ENCODE measurements at regions not wholly inside any gene's neighbourhood (a gene's known extent, or its start where the extent isn't known, plus 50 kb on each side); places are given as distances from the start of the nearest gene placed in this dataset.

DNA sequence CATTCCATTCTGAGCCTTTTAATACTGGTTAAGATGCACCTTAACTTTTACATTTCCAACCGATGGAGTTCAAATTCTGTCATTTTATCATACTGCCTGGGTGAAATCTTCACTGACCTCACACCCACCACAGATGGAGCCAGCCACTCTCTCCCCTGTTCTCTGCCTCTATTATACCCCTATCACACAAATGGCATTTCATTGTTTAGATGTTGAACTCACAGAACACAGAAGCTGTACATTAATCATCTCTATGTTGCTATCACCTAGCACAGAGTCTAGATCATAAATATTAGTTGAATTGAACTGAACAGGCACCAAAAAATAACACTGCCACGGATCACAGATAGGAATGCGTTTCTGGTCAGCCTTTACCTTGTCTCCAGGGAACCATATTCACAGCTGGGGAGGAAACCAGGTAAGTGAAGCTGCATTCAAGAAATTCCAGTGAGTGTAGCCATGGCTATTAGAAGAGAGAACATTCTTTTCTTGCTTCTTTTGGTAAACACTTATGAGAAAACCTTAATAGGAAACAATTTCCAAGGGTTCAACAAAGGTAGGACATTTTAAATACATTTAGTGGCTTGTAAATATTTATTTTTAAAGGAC, 194.9 kb upstream of the RMST start:
- DNase-seq (ENCODE audit: extremely low read depth in 1 of 2, low read depth in 1 of 2), result no peak

DNA sequence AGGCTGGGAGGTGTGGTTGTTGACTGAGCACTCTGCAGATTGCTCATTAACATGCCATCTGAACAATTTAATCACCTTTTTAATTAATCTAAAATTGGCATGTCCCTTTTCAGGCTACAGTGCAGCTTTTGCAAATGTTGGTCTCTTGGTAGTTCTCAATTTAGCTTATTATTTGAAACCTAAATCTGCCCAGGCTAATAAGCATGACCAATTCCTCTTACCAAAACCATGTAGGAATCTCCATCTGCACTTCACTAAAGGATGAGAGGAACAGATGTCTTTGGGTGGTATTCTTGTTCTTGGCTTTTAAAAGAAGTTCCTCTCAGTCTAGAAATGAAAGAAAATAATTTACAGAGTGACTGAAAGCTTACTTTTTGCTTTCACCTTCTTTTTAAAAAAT, 190.1 kb upstream of the RMST start:
- DNase-seq (ENCODE audit: extremely low read depth in 1 of 2, low read depth in 1 of 2), result no peak

DNA sequence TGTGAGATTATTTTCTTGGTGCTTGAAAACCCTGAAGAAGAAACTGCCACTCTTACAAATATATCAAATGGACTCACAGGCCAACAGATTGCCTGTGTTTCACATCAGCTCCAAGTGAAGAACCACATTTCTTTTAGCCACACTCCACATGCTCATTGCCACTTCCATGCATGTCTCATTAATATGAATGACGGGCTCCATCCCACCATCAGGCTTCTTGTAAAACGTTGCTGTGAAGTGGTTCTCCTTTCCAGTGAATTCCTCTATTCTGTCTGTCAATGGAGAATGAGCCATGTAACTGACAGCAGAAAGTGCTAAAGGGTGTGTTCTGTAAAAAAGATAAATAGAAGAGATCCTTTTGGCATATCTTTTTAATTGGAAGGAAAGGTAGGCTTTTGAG, 188.2 kb upstream of the RMST start:
- DNase-seq (ENCODE audit: extremely low read depth in 1 of 2, low read depth in 1 of 2), result no peak

DNA sequence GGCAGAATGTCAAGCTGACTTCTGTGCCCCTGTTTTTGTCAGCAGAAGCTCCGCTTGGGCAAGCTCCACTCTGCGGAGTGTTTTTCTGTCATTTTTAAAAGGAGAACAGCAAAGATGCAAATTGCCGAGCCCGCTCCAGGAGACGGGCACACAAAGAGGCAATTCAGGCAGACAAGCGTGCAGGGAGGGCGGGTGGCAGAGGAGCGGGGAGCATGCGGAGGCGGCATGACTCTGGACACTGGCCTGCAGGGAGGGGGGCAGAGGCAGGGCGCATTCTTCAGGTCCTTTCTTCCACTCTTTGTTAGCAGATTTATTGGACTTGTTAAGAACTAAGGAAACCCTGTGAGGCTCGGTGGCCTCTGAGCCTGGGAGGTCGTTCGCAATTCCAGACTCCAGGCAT, 187.3 kb upstream of the RMST start:
- DNase-seq (ENCODE audit: extremely low read depth in 1 of 2, low read depth in 1 of 2), result no peak

DNA sequence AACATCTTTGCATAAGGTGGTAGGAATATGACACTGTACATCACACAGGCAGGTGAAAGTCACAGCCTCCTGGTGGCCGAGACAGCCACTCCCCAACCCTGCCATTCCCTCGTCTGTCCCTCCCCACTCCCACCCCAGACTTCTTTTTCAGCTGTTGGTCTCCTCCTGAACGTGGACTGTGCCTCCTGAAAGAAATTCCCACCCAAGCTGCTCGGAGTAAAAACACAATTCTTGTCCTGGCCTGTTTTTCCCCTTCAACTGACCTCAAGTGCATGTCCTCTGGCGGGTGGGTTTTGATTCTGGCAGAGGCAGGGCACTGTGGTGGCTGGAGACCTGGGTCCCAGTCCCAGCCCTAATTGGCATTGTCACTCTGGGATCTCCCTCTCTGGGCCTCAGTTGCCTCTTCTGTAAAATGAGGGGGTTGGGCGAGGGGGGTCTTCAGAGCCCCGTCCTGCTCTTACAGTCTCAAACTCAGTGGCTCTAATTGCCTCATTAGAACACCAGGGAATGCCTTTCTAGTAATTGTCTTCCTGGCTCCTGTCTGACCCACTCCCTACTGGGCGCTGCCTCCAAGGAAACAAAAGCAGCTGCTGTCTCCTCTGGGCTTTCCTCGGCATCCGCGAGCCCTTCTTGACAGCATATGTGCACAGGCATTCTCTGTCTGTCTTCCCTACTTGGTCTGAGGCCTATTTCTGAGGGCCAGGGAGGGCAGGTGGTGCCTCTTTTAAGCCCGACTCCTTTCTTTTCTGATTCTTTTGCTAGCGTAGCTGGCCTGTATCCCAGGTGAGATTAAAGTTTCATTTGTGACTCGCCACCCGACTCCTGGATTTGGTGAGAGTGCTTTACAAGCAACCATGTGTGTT, 186.6 kb upstream of the RMST start:
- no peak for DNase-seq (ENCODE audit: extremely low read depth in 1 of 2, low read depth in 1 of 2)

DNA sequence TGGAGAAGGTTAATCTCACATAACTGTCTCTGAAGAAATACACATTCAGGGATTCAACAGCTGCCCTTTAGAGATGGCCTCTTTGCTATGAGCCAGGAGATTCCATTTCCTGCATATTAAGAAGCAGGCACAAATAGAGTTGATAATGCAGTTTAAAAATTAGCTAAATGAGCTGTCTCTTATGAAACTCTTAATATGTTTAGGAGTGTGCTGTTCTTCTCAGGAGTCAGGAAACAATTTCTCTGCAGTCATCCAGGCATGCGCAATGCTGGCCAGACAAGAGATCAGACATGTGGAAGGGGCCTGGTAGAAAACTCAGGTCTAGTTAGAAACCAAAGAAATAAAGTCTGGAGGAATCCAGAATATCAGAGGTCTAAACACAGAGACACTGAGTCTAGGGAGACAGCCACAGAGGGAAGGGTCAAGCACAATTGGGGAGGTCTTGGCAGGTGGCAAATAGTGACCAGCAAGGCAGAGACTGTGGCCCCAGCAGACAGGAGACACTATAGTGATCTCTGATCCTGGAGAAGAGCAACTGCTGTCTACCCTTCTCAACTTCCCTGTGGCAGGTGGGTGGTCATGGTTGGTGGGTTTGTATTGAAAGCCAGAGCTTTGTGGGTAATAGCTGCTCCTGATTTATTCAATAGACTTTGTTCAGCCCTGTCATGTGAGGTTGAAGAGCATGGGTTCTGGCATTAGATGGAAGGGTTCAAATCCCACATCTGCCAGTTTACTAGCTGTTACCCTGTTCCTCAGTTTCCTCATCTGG, 185.8 kb upstream of the RMST start:
- no peak for DNase-seq (ENCODE audit: extremely low read depth in 1 of 2, low read depth in 1 of 2)

DNA sequence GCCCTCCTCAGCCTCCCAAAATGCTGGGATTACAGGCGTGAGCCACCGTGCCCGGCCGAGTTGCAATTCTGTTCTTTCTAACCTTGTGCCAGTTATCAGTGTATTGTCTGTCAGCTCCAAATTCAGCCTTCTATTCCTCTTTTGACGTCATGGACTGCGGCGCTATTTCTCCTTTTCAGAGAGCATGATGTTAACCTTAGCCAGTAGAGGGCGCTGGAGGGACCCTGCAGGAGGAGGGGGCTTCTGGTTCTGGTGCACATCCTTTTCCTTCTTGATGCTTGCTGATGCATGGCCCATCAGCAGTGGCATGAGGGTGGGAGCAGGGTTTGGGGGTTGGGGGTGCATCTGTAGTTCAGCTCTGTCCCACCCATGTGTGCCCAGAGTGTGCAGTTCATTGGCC, 179.3 kb upstream of the RMST start:
- no peak for DNase-seq (ENCODE audit: extremely low read depth in 1 of 2, low read depth in 1 of 2)

DNA sequence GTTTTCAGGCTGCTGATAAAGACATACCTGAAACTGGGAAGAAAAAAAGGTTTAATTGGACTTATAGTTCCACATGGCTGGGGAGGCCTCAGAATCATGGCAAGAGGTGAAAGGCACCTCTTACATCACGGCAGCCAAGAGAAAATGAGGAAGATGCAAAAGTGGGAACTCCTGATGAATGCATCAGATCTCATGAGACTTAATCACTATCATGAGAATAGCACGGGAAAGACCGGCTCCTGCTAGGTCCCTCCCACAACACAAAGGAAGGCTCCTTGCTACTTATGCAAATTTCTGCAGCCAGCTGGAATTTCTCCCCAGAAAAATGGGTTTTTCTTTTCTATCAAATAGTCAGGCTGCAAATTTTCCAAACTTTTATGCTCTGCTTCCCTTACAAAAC, 174.1 kb upstream of the RMST start:
- DNase-seq (ENCODE audit: extremely low read depth in 1 of 2, low read depth in 1 of 2), result no peak

DNA sequence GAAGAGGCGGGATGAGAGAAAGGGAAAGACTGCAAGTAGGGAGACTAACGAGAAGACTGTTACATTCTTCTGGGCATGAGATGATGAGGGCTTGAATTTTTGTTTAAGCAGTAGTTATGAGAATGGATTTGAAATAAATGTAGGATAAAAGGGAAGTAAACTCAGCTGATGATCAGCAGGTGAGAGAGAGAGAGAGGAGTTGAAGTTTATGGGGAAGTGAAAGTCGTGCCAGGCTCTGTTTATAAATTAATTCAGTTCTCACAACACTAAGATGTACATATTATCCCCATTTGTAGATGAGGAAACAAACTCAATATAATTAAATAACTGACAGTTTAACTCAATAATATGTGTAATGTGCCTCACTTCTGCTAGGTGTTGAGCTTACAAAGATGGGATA, 170.0 kb upstream of the RMST start:
- DNase-seq (ENCODE audit: extremely low read depth in 1 of 2, low read depth in 1 of 2), result no peak

DNA sequence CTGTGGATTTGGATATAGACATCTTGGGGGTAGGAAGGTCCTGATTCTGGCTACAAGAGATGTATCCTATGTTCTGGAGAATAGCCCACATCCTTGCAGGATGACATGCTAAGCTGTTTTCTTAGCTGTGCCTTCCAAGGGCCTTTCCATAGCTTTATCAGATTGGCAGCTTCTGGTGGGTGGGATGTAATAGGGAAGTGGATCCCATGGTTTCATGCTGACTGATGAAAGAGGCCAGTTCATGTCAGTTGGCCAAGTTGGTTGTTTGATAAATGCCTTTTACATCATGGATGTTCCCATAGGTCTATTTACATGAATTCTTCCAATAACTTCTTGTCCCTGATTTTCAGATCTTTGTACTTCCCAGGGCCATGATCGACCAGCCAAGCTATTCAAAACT, 169.1 kb upstream of the RMST start:
- DNase-seq (ENCODE audit: extremely low read depth in 1 of 2, low read depth in 1 of 2), result no peak

DNA sequence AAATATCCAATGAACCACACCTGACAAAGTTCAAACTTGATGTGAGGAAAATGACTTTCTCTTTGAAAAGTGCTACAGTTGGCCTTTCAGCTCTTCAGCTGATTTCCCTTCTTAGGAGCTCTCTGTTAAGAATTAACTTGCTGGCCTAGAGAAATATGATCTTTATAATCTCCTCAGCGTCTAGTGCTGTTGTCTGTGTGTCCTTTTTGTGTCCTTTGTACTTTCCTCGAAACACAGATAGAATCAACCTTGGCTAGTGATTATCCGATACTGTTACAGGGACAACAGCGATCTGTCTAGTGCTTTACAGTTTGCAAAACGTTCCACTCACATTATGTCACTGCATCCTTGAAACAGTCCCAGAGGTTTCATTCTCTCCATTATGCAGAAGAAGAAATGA, 162.8 kb upstream of the RMST start:
- no peak for DNase-seq (ENCODE audit: extremely low read depth in 1 of 2, low read depth in 1 of 2)

DNA sequence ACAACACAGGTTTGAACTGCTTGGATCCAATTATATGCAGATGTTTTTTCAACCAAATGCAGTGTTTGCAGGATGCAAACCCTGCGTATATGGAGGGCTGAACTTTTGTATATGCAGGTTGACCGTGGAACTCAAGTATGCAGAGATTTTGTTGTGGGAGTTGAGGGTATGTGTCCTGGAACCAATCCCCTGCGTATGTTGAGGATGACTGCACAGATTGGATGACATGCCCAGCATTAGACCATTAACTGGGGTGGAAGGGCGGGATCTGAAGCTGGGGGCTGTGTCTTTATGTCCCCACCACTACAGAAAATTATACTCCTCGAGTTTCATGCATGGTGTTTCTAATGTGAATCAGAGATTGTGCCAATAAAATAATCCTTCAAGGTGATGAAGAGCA, 162.2 kb upstream of the RMST start:
- no peak for DNase-seq (ENCODE audit: extremely low read depth in 1 of 2, low read depth in 1 of 2)

DNA sequence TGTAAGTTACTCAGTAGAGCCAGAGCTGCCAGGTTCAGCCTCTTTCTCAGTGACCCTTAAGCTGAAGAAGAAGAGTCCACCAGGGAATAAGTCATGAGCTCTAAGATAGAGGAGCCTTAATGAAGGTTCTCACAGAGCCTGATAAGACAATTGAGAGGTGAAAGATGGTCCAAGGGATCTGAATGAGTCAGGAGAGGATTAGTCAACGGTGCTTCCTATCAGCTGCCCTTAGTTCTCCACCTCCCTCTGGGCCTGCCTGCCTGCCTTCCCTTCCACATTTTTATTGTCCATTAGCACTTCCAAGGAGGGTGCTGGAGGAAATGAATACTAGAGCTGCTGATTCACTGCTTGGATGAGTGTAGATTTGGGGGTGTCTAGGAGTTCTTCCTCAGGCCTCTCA, 161.7 kb upstream of the RMST start:
- DNase-seq (ENCODE audit: extremely low read depth in 1 of 2, low read depth in 1 of 2), result no peak

DNA sequence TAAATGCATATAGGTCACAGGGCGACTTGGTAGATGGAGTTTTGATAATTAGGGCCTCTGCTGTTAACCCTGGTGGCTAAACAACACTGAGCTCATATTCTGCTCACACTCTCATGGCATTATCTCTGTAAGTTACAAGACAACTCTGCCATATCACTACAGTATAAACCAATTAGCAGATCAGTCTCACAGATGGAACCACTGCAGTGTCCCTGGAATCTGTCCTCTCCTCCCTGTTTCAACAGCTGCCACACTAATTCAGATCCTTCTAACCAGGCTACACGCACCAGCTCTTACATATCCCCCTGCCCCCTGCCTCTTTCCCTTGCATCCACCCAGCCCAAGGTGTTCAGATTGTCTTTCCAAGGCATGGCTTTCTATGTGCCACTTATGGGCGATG, 161.0 kb upstream of the RMST start:
- no peak for DNase-seq (ENCODE audit: extremely low read depth in 1 of 2, low read depth in 1 of 2)

DNA sequence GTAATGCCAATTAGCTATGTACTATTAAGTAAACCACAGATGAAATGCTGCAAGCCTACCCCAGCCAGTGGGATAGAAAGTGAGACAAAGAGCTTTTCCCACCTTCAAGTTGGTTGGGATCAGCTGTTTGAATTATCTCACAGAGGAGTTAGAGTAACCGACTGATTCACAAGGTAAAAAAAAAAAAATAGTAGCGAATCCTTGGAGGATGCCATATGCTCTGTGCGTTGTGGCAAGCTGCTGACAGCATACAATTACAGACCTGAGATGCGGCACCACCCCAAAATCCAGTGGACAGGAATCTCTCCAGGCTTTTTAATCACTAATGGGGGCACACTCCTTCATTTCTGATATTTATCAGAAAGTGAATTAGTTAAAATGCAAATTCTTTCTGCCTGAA, 157.0 kb upstream of the RMST start:
- no peak for DNase-seq (ENCODE audit: extremely low read depth in 1 of 2, low read depth in 1 of 2)

DNA sequence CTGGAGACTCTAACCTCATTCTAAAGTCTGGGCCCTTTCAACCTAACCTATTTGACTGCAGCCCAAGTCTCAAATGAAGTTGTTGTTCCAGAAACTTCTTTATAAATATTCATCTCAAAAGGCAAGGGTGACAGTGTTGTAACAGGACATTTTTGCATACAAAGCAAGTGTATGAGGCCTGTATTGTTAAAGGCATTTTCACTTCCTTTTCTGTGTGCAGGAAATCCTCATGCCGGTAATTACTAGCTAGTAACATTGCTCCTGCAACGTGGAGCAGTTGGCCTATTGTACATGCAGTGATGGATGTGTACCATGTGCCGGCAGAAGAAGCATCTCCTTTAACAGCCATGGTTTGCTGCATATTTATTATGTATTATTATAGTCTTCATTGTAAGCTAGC, 156.5 kb upstream of the RMST start:
- no peak for DNase-seq (ENCODE audit: extremely low read depth in 1 of 2, low read depth in 1 of 2)

DNA sequence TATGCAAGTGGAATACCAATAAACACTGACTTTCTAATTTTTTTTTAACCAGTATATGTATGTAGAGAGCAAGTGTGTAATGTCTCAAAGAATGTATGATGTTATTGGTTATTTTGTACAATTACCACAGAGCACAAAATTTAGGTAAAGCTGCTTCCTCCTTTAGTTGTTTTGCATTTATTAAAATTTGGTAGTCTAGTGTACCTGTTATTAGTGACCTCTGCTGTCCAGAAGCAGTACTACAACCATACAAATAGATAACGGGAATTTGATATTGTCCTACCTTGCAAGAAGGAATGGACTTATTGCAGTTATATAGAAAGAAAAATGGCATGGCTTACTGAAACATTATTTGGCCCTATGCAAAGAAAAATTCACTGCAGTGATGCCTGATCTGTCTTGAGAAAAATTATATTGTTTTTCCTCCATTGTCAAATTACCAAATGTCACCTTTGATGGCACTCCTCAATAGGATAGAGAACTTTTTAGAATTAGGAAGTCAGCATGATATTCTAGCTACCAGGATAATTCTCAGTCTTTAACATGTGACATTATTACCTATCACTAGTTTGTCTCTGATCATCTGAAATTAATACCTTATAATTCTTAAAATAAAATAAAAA, 153.9 kb upstream of the RMST start:
- no peak for DNase-seq (ENCODE audit: extremely low read depth in 1 of 2, low read depth in 1 of 2)

DNA sequence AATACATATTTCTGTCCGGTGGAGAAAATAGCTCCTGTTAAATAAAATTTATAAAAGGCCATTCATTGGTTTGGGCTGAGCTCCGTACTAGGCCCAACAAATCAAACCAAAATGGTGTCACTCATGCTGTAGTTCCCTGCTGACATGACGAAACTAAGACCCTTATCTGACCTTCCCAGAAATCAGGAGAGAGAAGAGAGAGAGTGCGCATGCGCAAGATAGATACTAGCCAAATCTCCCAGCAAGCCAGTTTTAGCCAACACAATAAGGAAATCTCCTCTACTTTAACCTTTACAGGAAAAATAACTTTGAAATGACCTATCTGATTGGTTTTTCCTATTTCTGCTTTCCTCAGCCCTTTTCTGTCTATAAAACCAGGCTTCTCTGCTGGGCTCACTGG, 152.7 kb upstream of the RMST start:
- DNase-seq (ENCODE audit: extremely low read depth in 1 of 2, low read depth in 1 of 2), result no peak

DNA sequence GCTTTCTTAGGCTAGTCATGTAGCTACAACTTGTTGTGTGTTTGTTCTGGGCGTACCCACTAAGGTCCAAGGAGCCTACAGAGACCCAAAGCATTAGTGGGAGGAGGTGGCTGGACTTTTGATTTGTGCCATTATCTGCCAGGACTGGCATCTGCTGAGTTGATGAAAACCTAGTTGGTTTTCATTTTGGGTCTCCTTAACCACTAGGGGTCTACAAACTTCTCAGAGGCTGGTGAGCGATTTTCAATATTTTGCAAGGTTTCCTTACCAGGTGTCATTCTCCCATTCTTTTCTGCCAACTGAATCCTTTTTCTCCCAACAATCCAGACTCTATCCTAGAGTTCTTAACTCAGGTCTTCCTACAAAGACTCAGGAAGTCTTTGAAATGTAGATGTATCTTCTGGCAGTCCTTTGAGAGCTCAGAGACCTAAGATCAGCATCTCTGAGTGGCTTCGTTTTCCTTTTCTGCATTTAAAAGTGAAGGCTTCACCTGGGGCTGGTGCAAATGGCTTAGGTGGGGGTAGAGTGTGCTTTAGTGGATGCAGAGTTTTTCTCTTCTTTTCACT, 150.0 kb upstream of the RMST start:
- DNase-seq (ENCODE audit: extremely low read depth in 1 of 2, low read depth in 1 of 2), result no peak

DNA sequence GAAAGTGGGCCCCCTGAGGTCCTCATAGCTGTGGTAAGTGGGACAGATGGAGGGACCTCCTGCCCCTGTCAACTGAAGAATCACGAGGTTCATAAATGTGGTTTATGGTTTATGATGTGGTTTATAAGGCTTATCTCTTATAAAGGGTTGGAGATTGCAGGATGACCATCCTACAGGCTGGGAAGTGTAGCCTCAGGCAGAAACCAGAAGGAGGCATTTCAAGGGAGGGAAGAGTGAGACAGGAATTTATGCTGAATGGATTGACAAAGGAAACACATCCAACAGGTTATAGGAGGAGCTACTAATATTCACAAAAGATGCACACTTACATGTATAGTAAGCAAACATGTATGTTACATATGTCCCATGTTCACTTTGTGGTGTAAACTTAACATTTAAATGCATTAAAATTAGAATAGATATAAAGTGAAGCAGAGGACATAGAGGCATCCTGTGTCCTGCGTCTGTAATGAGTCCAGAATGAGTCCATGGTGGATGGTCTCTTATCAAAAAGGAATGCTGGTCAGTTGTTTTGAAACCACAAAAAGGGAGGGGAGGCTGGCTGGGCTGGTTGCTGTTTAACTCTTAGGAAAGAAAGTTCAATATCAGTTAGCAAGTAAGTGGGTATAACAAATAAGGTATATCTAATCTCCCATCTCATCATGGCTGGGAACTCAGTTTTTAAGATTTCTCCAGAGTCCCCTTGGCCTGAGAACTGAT, 149.0 kb upstream of the RMST start:
- no peak for DNase-seq (ENCODE audit: extremely low read depth in 1 of 2, low read depth in 1 of 2)

DNA sequence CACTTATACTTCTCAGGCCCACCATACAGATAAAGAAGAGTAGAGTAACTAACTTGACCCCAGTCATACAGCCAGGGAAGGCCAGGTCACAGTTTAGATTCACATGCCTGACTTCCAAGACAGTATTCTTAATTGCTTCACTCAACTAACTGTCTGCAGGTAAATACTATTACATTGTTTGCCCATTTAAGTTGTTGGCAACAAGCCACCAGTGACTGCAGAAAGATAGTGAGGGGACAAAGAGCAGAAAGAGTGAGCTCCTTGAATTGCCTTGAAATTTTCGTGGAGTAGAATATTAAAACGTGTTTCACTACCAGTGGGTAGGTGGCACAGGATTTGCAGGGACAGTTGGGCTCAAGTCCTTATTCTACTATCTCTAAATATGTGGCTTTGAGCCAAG, 146.3 kb upstream of the RMST start:
- no peak for DNase-seq (ENCODE audit: extremely low read depth in 1 of 2, low read depth in 1 of 2)

Data from activated CD8-positive, alpha-beta memory T cell treated with anti-CD3 and anti-CD28 coated beads for 1 hour (primary cell).